ENCODE measurements at regions not wholly inside any gene's neighbourhood (a gene's known extent, or its start where the extent isn't known, plus 50 kb on each side); places are given as distances from the start of the nearest gene placed in this dataset.
A peak's percentile ranks its signal among the peaks of the same experiment; 100 is the strongest.

- DNase-seq, result no peak
These were observed 282.9 kb upstream of the TNP1 start for GRCh38 chr2:217142649-217143266.

DNA sequence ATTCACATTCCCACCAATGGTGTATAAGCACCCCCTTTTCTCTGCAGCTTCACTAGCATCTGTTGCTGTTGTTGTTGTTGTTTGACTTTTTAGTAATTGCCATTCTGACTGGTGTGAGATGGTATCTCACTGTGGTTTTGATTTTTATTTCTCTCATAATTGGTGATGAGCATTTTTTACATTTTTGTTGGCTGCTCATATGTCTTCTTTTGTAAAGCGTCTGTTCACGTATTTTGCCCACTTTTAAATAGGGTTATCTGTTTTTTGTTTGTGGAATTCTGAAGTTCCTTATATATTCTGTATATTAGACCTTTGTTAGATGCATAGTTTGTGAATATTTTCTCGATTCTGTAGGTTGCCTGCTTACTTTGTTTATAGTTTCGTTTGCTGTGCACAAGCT, 278.4 kb upstream of the TNP1 start:
- no peak for DNase-seq

DNA sequence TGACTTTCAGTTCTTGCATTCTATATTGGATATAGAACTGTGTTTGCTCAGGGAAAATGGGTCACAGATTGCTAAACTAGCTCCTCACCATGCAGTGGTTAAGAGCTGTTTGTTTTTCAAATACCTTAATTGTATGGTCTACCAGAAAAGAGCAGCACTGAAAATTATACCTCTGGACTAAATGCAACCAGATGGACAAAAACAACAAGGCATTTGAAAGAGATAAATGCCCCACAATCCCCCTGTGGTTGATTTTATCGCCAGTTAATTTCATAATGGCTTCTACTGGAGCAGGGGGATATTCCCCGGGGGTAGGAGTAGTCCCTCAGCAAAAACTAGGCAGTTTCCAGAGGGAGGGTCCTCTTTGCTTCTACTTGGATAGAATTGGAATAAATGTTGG, 267.9 kb upstream of the TNP1 start:
- DNase-seq, result peak; percentile 10

GRCh38 chr2:217125014-217125413, 265.1 kb upstream of the TNP1 start:
- no peak for DNase-seq

GRCh38 chr2:217124050-217124449, 264.2 kb upstream of the TNP1 start:
- no peak for DNase-seq

- no peak for DNase-seq
These were observed 261.7 kb upstream of the TNP1 start for GRCh38 chr2:217121565-217121964.

DNA sequence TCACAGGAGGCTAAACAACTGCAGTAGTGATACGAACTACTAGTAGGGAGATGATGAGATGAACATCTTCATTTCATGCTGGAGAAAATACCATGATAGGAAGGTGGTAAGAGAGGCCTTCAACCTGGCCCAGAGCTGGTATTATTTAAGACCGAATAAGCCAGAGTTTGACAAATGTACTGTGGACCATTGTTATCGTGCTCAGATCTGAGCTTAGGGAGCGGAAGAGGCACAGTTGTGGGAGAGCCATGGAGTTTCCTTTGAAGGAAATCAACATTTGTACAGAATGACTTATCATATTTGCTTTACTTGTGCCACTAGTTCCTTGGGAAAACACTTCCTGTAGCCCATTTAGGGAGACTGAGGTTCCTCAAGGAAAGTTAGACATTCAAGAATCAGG, 260.6 kb upstream of the TNP1 start:
- DNase-seq, result no peak

DNA sequence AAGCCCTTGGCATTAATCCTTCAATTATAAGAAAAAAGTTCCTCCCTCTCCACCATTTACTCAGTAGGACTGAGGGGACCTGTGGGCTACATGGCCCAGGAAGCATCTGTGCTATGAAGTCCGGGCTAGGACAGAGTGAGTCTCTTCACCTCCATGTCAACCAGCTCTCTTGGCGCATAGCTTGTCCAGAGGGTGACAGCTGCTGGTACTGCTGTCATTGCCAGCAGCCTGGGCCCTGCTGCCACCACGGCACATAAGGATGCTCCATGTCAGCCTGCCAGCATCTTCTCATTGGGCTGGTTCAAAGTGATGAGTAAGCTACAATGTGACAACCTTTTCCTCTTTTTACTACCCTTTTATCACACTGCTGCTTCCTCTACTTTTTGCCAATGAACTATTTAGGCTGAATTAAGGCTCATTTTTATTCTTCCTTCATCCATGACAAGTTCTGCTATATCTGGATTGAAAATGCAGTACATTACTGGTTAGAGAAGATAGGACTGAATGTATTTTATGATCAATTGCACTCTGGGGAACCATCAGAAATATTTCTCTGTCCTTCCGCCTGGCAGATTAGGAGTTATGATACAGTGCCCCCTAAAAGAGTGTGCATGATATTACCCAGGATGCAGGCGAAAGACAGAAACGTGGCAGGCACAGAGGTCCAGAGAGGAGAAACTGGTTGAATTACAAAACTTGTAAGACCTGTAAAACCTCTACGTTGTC, 258.9 kb upstream of the TNP1 start:
- DNase-seq, result no peak

GRCh38 chr2:217117523-217117922, 257.7 kb upstream of the TNP1 start:
- no peak for DNase-seq

DNA sequence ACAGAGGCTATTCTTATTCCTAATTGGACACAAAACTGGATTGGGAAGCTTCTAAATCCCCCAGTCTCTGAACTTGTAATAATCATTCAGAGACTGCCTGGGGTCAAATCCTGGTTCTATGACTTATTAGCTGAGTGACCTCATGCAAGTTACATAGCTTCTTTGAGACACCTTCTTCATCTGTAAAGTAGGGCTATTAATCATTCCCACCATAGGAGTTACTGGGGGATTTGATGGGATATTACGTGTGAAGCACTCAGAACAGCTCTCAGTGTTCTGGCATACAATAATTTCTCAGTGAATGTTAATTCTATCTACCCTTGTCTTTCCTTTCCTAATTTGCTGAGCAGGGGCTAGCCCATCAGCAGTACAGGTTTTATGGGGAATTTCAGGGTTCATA, 256.7 kb upstream of the TNP1 start:
- no peak for DNase-seq

DNA sequence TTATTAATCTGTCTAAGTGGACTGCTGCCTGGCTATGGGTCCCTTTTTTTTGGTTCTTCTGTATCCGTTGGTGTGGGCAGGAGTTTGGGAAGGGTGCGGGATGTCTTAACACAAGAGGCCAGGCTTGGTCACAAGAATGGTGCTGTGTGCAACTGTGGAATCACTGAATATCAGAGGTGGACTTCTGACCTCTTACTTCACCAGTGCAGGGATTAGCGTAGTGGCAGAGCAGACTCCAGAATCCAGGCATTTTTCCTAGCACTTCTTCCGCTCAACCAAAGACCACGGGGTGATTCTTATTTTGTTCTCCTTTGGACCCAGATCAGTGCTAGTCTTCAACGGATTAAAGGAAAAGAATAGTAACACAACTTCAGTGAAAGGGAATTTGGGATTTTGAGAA, 254.3 kb upstream of the TNP1 start:
- no peak for DNase-seq

DNA sequence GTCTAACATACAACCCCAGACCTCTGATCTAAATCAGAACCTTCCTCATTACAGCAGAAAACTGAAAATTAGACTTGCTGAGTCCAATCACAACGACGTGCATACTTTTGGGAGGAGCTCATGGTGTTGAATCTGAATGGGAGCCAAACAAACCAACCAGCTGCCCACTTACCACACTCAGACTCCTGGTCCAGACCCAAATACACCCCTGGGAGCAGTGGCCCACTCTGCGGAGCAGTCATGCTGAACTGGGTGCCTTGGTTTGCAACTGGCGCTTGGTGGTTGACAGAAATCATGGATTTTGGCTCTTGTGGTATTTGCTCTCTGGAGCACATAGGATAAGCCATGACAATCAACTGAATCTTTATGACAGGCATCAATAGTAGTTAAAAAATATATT, 253.6 kb upstream of the TNP1 start:
- DNase-seq, result no peak

DNA sequence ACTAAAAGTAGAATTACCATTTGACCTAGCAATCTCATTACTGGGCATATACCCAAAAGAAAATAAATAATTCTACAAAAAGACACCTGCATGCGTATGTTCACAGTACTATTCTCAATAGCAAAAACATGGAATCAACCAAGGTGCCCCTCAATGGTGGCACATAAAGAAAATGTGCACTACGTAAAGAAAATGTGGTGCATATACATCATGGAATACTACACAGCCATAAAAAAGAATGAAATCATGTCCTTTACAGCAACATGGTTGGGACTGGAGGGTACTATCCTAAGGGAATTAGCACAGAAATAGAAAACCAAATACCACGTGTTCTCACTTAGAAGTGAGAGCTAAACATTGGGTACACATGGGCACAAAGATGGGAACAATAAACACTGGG, 250.7 kb upstream of the TNP1 start:
- DNase-seq, result no peak

- no peak for DNase-seq
These were observed 248.7 kb upstream of the TNP1 start for GRCh38 chr2:217108575-217109027.

DNA sequence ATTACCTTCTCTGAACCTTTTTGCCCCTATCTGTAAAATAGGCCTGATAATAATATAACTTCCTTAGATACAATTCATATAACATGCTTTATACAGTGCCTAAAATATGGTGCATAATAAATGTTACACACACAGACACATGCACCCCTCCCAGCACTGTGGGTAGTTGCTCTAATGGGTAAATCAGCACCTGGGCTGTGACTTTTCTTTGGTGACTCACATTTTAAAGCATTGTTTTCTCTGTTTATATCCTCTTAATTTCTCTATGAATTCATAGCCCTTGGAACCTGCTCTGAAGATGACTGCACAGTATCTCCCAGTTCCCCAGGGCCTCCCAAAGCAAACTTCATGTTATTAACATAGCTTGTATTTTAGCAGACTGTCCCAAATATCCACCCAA, 248.2 kb upstream of the TNP1 start:
- no peak for DNase-seq

- DNase-seq, result no peak
These were observed 247.6 kb upstream of the TNP1 start for GRCh38 chr2:217107480-217107879.

- no peak for DNase-seq
These were observed 246.8 kb upstream of the TNP1 start for GRCh38 chr2:217106650-217107014.

DNA sequence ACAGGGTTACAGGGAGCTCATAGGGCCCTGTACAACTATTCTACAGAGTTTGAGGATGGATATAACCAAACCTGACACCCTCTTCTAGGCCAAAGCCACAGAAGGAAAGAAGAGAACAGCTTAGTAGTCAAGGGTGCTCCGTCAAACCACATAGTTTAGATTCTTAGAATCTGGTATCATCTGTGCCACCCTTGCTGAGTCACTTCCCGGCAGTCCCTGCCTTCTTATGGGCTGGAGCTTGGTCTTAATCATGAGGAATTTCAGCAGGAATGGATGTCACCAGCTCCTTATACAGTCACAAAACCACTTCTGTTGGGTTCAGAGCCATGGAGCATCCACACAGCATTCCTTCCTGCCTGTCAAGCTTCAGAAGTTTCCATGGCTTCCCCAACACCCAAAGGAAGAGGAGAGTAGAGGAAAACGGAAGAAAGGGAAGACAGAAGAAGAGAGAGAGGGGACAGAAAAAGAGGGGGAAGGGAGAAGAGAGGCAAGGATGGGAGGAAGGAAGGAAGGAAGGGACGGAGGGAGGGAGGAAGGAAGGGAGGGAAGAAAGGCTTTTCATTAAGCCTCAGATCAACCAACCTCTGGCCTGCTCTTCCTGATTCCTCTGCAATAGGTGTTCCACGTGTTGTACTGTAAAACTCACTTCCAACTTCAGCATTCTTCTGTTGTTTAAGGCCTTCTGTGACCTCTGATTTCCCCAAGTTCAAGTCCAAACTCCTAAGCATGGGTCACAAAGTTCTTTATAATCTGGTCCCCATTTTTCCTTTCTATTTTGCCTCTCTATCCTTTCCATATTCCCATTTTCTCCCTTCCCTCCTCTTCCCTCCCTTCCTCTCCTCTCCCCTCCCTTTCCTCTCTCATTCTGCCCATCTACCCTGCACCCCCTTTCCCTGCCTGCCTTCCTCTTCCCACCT, 246.1 kb upstream of the TNP1 start:
- no peak for DNase-seq

- DNase-seq, result no peak
These were observed 244.1 kb upstream of the TNP1 start for GRCh38 chr2:217103752-217104545.

DNA sequence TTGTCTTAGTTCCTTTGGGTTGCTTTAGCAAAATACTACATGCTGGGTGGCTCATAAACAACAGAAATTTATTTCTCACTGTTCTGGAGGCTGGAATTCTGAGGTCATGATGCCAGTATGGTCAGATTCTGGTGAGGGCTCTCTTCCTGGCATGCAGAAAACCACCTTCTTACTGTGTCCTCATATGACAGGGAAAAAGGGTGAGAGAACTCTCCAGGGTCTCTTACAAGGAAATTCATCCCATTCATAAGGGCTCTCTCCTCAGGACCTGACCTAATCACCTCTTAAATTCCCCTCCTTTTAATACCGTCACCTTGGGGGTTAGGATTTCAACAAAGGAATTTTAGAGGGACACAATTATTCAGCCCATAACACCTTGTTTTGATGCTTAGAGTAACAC, 243.1 kb upstream of the TNP1 start:
- no peak for DNase-seq

GRCh38 chr2:217101972-217102371, 242.1 kb upstream of the TNP1 start:
- DNase-seq, result no peak

DNA sequence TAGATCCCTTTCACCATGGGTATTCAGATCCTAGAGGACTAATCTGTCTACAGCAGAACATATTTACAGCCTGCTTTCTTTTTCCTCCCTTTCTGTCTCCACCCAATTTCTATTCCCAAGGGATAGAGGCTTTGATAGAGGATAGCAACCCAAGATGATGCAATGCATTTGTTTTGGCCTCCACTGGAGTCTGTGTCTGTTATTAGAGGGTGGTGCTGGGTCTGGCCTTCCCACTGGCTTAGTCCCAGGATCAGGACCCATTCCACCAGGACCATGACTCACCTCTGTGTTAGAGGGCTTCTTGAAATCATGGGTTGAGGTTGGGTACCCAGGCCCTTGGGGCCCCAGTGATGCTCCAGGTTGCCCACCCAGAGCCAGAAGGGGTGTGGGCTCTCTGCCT, 239.7 kb upstream of the TNP1 start:
- no peak for DNase-seq

DNA sequence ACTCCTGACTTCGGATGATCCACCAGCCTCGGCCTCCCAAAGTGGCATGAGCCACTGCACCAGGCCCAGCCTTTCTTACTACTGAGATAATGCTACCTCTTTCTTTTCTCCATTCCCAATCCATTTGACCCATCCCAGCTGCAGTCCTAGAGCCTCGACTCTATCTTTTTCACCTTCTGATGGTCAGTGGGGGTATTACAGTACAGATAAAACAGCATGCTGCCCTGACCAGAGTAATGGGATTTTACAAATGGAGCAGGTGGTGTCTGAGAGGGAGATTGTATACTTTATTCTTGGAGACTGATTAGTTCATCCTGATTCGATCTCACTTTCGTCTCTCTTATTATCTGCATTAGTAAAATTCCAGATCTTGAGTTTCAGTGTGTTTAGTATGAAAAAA, 238.6 kb upstream of the TNP1 start:
- no peak for DNase-seq

Data from NCI-H774 (cell line).